Hepatocyte (in vitro differentiated cells): ENCODE measurements at regions not wholly inside any gene's neighbourhood (a gene's known extent, or its start where the extent isn't known, plus 50 kb on each side); places are given as distances from the start of the nearest gene placed in this dataset.

ENCODE experiments used
- EZH2 ChIP-seq: fragments of 200-600 bp; sonication (generic); IDR thresholded peaks from 2 replicates; pipeline ENCODE4 v1.6.1; 2016; ENCODE audit warnings: antibody characterized with exemption, mild to moderate bottlenecking, borderline replicate concordance
- EZH2phosphoT487 ChIP-seq: fragments of 200-600 bp; sonication (generic); IDR thresholded peaks from one replicate; pipeline ENCODE4 v1.6.1; 2018; ENCODE audit warnings: antibody characterized with exemption, mild to moderate bottlenecking, low read depth, moderate library complexity; ENCODE audit not compliant: unreplicated experiment, severe bottlenecking
- TF ChIP-seq, protein P1 (sequence below): fragments of 200-600 bp; sonication (generic); IDR thresholded peaks from 2 replicates; pipeline ENCODE4 v1.5.1; 2016; ENCODE audit warnings: antibody characterized with exemption, mild to moderate bottlenecking; ENCODE audit not compliant: poor library complexity

DNA sequence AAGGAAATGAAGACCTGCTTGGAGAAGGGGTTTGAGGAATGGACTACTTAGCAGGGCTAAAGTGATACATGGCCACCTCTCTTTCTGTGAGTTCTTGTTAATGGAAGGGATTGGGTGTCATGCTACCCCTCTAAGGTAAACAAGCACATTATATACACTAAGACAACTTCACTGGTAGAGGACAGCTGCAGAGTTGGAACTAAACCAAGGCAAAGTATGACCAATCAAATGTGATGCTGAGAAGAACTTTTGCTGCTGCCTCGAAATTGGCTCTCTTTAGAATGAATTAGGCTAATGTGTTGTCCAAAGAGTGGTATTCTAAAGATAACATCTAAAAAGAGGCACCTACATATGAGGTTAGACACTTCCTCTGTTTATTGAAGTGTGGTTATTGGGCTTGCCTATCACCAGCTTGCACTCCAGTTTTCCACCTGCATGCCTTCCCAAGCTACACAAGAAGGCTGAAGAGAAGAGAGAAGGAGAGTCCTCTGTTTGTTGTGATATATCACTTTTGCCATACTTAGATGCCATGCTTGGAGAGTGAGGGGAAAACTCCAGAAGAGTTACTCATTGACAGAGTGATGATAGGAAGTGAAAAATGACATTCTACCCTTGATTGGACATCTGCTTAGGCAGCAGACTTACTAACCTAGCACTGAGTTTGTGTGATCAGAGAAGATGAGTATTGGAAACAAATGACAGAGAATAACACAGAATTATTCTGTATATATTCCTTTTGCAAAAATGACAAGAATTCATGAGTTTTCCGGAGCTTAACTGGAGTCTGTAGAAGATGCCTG lies 536.1 kb downstream of the ZNF608 start:
- TF ChIP-seq, protein P1, sequence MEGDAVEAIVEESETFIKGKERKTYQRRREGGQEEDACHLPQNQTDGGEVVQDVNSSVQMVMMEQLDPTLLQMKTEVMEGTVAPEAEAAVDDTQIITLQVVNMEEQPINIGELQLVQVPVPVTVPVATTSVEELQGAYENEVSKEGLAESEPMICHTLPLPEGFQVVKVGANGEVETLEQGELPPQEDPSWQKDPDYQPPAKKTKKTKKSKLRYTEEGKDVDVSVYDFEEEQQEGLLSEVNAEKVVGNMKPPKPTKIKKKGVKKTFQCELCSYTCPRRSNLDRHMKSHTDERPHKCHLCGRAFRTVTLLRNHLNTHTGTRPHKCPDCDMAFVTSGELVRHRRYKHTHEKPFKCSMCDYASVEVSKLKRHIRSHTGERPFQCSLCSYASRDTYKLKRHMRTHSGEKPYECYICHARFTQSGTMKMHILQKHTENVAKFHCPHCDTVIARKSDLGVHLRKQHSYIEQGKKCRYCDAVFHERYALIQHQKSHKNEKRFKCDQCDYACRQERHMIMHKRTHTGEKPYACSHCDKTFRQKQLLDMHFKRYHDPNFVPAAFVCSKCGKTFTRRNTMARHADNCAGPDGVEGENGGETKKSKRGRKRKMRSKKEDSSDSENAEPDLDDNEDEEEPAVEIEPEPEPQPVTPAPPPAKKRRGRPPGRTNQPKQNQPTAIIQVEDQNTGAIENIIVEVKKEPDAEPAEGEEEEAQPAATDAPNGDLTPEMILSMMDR, result no peak
- no peak for TF ChIP-seq EZH2phosphoT487
- TF ChIP-seq EZH2, result no peak
